Kidney capillary endothelial cell (primary cell): ENCODE measurements at regions not wholly inside any gene's neighbourhood (a gene's known extent, or its start where the extent isn't known, plus 50 kb on each side); places are given as distances from the start of the nearest gene placed in this dataset.
"Not testable (repeated sequence)": the region's sequence is repeated elsewhere in the genome, so short reads cannot be mapped to it uniquely, and the experiment has no call there.

ENCODE experiments used
- DNase-seq: peaks from one replicate; pipeline ENCODE4 v3.0.0-alpha.2; 2018; ENCODE audit warnings: low spot score

DNA sequence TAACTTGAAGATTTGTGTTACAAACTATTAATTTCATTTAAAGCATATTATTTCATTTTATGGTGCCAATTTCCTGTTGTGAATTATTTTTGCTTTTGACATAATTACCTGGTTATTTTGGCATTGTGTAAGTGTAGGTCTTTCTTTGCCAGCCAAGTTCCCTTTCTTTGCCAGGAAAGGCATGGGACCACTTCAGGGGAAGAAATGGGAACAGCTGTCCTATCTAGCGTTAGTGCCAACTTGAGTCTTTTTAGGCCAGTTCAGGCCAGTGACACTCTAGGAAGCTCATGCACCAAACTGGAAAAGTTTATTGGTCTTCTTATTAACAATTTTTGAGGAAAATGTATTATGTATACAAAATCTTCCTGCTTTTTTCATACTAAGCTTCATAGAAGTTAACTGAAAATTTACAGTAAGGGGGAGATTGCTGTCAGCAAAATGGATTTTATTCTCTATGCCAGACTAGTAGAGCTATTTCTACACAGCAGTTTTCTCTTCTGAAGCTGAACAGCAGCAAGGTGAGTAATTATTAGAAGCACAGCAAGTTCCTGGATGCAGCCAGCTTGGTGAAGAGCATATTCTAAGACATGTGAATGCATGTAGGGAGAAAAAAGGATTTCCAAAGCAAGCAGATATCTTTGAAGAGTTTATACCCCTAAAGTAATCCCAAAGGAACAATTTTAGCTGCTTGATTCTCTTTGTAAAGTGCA lies 914.6 kb upstream of the ADGRL4 start:
- no peak for DNase-seq

GRCh38 chr1:79914896-79915295 lies 908.4 kb upstream of the ADGRL4 start:
- DNase-seq, result no peak

GRCh38 chr1:79912813-79913212 lies 906.3 kb upstream of the ADGRL4 start:
- DNase-seq, result no peak

DNA sequence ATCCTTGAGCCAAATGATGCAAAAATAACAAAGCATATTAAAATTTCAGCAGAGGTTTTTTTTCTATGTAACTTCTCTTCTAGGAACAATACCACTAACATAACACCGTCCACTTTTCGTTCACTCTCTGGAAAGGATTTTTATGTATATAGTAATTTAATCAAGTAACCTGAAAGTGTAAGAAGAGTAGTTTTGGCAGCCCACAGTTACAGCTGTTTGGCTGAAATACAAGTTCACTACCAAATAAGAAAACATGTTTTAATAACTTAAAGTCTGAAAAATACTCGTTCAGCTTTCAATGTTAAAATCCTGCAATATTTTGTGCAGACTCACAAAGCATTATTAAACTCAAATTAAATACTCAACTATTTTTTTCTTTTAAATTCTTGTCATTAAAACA lies 896.8 kb upstream of the ADGRL4 start:
- no peak for DNase-seq

- DNase-seq, result no peak
Observed at GRCh38 chr1:79902418-79902817, 895.9 kb upstream of the ADGRL4 start.

DNA sequence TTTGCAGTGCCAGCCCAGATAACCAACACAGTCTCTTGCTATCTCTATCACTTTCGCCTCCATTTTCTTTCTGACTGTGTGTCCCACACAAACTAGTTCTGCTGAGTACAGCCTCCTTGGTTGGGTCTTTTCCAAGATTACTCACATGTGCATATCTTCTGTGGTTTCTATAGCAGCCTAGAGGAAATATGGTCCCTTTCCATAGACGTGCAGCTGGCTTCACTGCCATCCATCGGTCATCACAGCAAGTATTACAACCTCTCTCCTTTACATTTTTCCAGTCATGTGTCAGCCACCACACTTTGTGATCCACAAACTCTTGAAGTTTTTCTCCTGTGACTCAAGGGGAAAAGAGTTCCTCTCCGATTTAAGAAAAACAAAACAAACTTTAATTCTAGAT lies 893.4 kb upstream of the ADGRL4 start:
- DNase-seq, result no peak

- no peak for DNase-seq
Observed at GRCh38 chr1:79896140-79896539, 889.6 kb upstream of the ADGRL4 start.

GRCh38 chr1:79895573-79895972 lies 889.0 kb upstream of the ADGRL4 start:
- DNase-seq, result no peak

DNA sequence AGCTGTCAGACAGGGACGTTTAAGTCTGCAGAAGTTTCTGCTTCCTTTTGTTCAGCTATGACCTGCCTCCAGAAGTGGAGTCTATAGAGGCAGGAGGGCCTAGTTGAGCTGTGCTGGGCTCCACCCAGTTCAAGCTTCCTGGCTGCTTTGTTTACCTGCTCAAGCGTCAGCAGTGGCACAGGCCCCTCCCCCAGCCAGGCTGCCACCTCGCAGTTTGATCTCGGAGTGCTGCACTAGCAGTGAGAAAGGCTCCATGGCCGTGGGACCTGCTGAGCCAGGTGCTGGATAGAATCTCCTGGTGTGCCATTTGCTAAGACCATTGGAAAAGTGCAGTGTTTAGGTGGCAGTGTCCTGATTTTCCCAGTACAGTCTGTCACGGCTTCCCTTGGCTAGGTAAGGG lies 887.6 kb upstream of the ADGRL4 start:
- not testable (repeated sequence) for DNase-seq

DNA sequence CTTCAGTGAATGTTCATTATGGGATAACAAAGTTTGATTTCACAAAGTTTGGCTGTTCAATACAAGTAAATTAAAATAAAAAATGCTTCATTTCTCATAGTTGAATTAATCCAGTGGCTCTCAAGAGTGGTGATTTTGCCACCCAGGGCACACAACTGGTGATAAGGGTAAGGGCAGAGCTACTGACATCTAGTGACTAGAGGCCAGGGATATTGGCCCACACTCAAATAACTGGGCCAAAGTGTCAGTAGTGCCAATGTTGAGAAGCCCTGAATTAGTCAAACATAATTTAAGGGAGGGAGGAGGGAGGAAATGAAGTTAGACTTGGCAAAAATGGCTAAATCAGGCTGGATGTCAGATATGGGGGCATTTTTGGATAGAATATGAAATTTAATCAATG lies 880.5 kb upstream of the ADGRL4 start:
- no peak for DNase-seq

- no peak for DNase-seq
Observed at GRCh38 chr1:79885101-79885500, 878.6 kb upstream of the ADGRL4 start.

GRCh38 chr1:79877086-79877485 lies 870.6 kb upstream of the ADGRL4 start:
- DNase-seq, result no peak

DNA sequence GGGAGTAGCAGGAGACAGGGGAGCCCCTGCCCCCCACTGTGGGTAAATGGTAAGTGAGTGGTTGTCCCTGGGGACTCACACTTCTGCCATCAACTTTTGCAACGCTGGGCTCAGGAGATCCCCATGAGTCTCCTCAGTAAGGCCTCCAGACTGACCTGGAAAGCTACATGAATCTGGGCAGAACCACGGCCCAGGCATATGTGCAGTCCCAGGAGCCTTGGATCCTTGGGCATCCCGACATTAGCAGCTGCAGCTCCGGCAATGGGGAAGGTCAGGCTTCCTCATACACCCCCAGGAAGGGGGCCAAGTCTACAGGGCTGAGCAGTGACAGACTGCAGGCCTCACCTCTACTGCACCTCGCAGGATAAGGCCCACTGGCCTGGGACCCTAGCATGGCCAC lies 868.7 kb upstream of the ADGRL4 start:
- DNase-seq, result no peak

GRCh38 chr1:79874289-79874688 lies 867.8 kb upstream of the ADGRL4 start:
- DNase-seq, result no peak

DNA sequence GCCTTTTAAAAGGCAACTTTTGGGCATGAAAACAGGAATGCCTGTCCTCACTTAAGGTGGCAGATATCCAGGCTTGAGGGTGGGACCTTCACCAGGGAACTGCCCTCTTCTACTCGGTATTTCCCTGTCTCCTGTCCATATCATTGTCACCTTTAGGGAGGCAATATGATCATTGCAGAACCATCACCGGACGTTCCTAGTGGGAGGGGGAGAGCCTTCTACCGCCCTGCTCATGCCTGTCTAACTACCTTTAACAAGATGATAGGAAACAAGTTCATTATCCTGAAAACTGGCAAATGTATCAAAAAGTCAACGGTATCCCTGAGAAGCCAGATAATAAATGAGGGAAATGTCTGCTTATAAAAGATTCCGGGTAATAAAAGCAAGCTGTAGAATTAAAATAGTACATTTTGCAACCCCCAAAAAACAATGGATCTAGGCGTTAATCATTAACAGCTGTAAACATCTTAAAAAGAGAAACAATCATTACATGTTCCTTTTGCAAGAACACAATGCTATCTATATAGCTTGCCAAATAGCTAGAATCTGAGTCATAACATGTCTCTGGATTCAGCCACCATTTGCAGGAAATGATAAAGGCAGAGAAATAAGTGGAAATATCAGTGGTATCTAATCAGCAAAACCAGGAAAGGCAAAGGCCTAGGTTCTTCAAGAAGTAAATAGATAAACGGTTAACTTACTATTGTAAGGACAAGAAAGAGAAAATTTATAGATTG lies 852.9 kb upstream of the ADGRL4 start:
- DNase-seq, result peak; percentile 91

DNA sequence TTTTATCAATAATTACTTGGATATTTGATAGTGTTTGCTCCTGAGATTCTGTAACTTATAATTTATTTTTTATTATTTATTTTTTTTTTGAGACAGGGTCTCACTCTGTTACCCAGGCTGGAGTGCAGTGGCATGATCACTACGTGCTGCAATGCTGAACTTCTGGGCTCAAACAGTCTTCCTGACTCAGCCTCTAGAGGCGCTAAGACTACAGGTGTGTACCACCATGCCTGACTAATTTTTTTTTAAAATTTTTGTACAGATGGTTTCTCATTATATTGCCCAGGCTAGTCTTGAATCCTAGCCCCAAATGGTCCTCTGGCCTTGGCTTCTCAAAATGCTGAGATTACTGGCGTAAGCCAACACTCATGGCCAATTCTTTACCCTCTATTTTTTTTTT lies 845.5 kb upstream of the ADGRL4 start:
- no peak for DNase-seq

- DNase-seq, result no peak
Observed at GRCh38 chr1:79849388-79849787, 842.9 kb upstream of the ADGRL4 start.

GRCh38 chr1:79848316-79848715 lies 841.8 kb upstream of the ADGRL4 start:
- no peak for DNase-seq

DNA sequence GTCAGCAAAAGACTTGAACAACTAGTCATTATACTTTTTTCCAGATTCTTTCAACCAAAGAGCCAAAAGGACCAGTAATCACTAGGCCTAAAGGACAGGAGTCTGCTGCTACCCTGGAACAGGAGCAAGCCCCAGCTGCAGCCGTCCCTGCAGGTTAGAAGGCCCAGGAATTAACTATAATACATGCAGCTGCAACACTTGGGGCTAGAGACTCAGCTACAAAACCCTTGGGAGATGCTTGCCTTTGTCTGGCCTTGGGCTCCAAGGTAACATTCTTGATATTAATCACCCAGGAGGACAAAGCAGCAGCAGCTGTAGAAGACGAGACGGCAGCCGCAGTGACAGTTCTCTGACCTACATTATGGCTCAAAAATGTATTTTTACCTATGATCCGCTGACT lies 841.2 kb upstream of the ADGRL4 start:
- DNase-seq, result no peak

DNA sequence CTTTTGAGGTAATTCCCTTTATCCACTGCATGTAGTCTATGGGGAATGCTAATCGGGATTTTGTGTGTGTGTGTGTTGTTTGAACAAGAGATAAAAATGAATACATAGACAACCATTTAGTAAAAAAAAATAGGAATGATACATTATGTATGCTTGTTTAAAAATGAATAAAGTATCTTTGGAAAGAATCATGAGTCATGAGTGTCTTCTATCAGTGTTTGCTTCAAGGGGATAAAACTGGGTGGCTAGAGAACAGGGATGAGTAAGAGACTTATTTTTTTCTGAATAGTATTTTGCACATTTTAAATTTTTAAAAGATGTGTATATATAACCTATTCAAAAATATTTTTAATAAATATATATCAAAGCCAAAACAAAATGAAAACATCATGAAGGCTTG lies 839.4 kb upstream of the ADGRL4 start:
- no peak for DNase-seq

GRCh38 chr1:79842811-79843210 lies 836.3 kb upstream of the ADGRL4 start:
- no peak for DNase-seq

DNA sequence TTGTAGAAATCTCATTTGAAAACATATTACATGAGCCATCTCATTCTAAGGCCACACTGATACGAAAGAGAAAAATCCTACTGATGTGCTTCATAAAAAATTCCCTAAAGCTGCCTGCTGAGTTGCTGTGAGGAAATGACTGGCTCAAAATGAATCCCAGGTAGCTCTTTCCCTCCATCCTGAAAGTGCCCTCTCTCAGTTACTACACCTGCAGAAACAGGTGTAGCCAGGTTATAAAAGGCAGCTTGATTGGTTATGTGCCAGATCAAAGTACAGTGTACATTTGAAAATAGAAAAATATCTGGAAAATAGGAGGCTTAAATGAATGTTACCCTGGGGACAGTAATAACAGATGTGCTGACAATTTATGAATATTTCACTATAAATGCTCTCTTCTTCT lies 833.4 kb upstream of the ADGRL4 start:
- DNase-seq, result no peak

- no peak for DNase-seq
Observed at GRCh38 chr1:79827446-79827845, 820.9 kb upstream of the ADGRL4 start.

DNA sequence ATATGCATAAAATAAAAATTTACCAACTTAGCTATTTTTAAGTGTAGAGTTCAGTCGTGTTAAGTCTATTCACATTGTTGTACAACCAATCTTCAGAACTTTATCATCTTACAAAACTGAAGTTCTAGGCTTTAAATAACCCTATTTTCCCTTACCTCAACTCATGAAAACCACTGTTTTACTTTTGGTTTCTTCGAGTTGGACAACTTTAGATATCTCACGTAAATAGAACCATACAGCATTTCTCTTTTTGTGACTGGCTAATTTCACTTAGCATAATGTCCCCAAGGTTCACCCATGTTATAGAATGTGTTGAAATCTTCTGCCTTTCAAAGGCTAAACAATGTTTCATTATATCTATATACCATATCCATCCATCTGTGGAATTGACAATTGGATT lies 819.0 kb upstream of the ADGRL4 start:
- no peak for DNase-seq
